Gastrocnemius medialis (tissue), 4 donors: ENCODE measurements at regions not wholly inside any gene's neighbourhood (a gene's known extent, or its start where the extent isn't known, plus 50 kb on each side); places are given as distances from the start of the nearest gene placed in this dataset.

ENCODE experiments used
- POLR2A ChIP-seq, 2 donors: fragments of 450-650 bp; IDR thresholded peaks; one replicate each; pipeline ENCODE4 v1.6.1; 2017; ENCODE audit warnings: antibody characterized with exemption in 2 of 2, mild to moderate bottlenecking in 2 of 2, moderate library complexity in 2 of 2
- TF ChIP-seq, protein P1 (sequence below), 5 experiments: fragments of 450-650 bp in 3 of 5; fragments of 200-600 bp in 2 of 5; sonication (generic) in 2 of 5; IDR thresholded peaks in 4 of 5; conservative IDR thresholded peaks in 1 of 5; 1 replicate in 4 of 5; 2 replicates in 1 of 5; pipeline ENCODE4 v1.5.1; 2016 to 2019; ENCODE audit warnings: antibody characterized with exemption in 5 of 5, mild to moderate bottlenecking in 3 of 5, moderate library complexity in 3 of 5

DNA sequence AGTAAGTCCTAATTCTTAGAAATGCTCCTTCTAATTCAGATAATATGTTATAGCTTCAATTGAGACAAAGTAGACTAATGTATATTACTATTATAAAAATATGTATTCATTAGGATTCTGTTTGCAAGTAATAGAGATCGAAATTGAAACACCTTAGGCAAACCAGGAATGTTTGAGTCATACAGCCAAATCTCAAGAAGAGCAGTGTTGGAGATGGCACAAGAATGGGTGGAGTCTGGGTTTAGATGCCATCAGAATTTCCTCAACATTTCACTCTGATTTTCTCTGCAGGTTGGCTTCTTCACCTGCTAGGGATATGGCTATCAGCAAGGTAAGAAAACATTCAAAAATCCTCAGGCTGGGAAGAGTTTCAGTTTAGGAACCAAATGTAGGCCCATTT lies 405.4 kb downstream of the CCDC85A start:
- TF ChIP-seq POLR2A (IDR thresholded peaks at IDR 0.05), result no peak
- TF ChIP-seq, protein P1, sequence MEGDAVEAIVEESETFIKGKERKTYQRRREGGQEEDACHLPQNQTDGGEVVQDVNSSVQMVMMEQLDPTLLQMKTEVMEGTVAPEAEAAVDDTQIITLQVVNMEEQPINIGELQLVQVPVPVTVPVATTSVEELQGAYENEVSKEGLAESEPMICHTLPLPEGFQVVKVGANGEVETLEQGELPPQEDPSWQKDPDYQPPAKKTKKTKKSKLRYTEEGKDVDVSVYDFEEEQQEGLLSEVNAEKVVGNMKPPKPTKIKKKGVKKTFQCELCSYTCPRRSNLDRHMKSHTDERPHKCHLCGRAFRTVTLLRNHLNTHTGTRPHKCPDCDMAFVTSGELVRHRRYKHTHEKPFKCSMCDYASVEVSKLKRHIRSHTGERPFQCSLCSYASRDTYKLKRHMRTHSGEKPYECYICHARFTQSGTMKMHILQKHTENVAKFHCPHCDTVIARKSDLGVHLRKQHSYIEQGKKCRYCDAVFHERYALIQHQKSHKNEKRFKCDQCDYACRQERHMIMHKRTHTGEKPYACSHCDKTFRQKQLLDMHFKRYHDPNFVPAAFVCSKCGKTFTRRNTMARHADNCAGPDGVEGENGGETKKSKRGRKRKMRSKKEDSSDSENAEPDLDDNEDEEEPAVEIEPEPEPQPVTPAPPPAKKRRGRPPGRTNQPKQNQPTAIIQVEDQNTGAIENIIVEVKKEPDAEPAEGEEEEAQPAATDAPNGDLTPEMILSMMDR (IDR thresholded peaks at IDR 0.05 in 4 of 5, conservative IDR thresholded peaks at IDR 0.05 in 1 of 5), result no peak
